ENCODE measurements at regions not wholly inside any gene's neighbourhood (a gene's known extent, or its start where the extent isn't known, plus 50 kb on each side); places are given as distances from the start of the nearest gene placed in this dataset.

DNA sequence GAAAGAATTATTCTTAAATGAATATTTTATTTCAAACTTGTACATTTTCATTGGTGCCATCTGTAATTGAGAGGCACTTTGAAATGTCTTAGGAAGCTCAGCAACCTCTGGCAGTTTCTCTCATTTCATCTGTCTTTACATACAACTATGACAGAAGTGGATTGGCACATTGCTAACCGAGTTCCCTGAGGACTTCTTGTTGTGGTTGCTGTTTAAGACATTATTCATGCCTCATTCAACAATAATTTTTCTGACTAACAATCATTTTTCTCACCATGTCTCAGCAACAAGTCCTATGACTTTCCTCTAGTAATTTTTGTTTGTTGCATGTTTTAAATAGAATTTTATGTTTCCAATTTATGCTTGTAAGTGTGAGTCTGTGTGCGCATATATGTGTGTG lies 284.0 kb upstream of the CWC22 start:
- Histone ChIP-seq H3K4me1 (ENCODE audit: control insufficient read depth, insufficient read depth, low read length) (peaks cover 3% of the 10 kb centered on the region), H4K5ac (ENCODE audit: low read depth, low read length) (no peak overlapping the region), H2AFZ (replicated peaks; ENCODE audit: low read length, poor library complexity) (no peak overlapping the region), H3K79me1 (ENCODE audit: low read depth in 1 of 2, low read length in 2 of 2) (no peaks in the 10 kb centered on the region), H3K36me3 (ENCODE audit: control insufficient read depth, insufficient read depth, low read length) (no peaks in the 10 kb centered on the region), H3K27me3 (ENCODE audit: control insufficient read depth, insufficient read depth, low read length) (no peaks in the 10 kb centered on the region), H3K9me3 (ENCODE audit: control insufficient read depth, insufficient read depth, low read length) (no peaks in the 10 kb centered on the region), H3K27ac (ENCODE audit: insufficient read depth, low read length) (no peak overlapping the region), H3K9me1 (ENCODE audit: insufficient read depth, low read length) (0 out of 2 replicates have a peak, but pooled peaks cover 3% of the 10 kb centered on the region), H3K4ac (ENCODE audit: low read depth, low read length) (no peak overlapping the region), H3K4me2 (ENCODE audit: low read depth, low read length) (peak overlapping the region; percentile 46; the same call in 1 of the 2 replicates), H4K20me1 (ENCODE audit: insufficient read depth, low read length) (no peaks in the 10 kb centered on the region), H2BK20ac (ENCODE audit: low read depth, low read length) (no peak overlapping the region), H3K18ac (ENCODE audit: low read depth, low read length) (no peak overlapping the region), H3K4me3 (ENCODE audit: insufficient read depth, low read depth, low read length) (no peak overlapping the region), H2AK5ac (ENCODE audit: low read depth, low read length) (no peak overlapping the region), H2BK15ac (ENCODE audit: low read depth, low read length) (no peak overlapping the region), H2BK5ac (ENCODE audit: low read depth, low read length, poor library complexity, severe bottlenecking) (no peak overlapping the region), H3K9ac (ENCODE audit: low read depth, low read length) (no peak overlapping the region), H3K14ac (replicated peaks; ENCODE audit: low read depth, low read length) (no peak overlapping the region), H2AK9ac (replicated peaks; ENCODE audit: low read depth, low read length, poor library complexity) (no peak overlapping the region), H3K56ac (ENCODE audit: extremely low read depth, insufficient read depth, low read length) (no peak overlapping the region), H3K23ac (ENCODE audit: low read depth, low read length) (no peak overlapping the region), H4K91ac (ENCODE audit: insufficient read depth, low read depth, low read length) (no peak overlapping the region), H4K8ac (ENCODE audit: low read depth in 2 of 2, low read length in 2 of 2) (no peak overlapping the region), H2BK120ac (ENCODE audit: low read depth, low read length) (no peak overlapping the region)
- intact Hi-C loops (cut with micrococcal nuclease) (no loop called here), in situ Hi-C loops (cut with MboI; ENCODE audit: low sequenced_read_pairs) (no loop called here), dilution Hi-C loops (cut with HindIII; ENCODE audit: low sequenced_read_pairs, unreplicated experiment) (no loop called here)
- TF ChIP-seq CEBPB (IDR thresholded peaks at IDR 0.05; ENCODE audit: low read depth, low read length) (0 out of 2 replicates have a peak, but pooled peaks have one; percentile 8), SMC3 (IDR thresholded peaks at IDR 0.05; ENCODE audit: low read depth, low read length) (no peak), MXI1 (IDR thresholded peaks at IDR 0.05; ENCODE audit: borderline replicate concordance, low read depth, low read length) (no peak)
- no TSS peak for BruUV-seq (replicated peaks)
- ATAC-seq (ENCODE audit: low read depth) (no peak; the same call in 1 of the 2 replicates), DNase-seq (peak; percentile 60)
- CTCF ChIA-PET, result interaction anchor here (0.8 kb wide), 1 partner anchor 22 kb away, joined by 3 read pairs; no protein-coding TSS in a partner anchor
- POLR2A ChIA-PET (ENCODE audit: unreplicated experiment), result no interaction called here
- no CpG with 5 or more reads among the region's 2 CpGs for WGBS, 2 experiments (ENCODE audit: extremely low coverage in 2 of 2, insufficient read length in 1 of 2)
